ENCODE measurements at regions not wholly inside any gene's neighbourhood (a gene's known extent, or its start where the extent isn't known, plus 50 kb on each side); places are given as distances from the start of the nearest gene placed in this dataset.

DNA sequence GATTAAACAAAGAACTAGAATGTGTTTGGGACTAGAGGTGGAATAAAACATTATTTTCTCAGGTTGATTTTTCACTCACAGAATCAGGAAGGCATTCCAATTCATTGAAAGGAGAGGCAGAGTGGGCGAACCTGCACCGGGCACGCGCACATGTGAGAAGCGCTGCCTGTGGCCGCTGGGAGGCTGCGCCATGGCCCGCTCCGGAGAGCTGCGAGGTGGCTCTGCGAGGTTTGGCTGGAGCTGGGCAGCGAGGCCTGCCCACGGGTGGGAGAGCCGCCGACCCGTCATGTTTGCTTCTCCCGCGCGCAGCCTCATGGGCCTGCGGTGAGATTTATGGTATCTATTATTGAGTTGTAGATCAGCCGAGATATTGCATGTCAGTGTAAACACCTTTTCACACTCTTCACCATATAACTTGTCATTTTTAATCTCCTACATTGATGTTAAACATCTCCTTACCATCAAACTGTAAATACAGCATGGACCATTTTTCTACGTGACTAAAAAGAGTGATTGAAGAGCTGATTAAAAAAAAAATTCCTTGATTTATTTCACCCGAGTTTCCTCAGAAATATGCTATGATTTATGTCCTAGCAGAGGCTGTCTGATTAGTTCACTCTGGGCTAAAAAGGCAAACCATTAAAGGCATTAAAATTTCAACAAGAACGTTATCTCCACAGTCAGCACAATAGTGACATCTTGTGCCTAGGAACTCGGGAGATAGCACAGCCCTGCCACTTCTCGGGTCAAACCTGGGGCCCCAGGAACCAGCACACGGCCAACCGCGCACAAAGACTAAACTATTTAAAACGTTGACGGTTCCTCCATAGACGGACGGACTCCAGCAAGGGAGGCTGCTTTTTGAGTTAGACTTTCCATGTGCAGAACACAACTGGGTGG, 96.6 kb upstream of the RNF32 start:
- H3K27ac ChIP-seq (ENCODE audit: poor library complexity, severe bottlenecking) = no peak overlapping the region
- DNase-seq (ENCODE audit: low spot score) (no peak), ATAC-seq (ENCODE audit: low read depth) (no peak)
- H3K4me3 ChIP-seq (ENCODE audit: severe bottlenecking) = no peak overlapping the region
- no peak for TF ChIP-seq CTCF (IDR thresholded peaks at IDR 0.05; ENCODE audit: poor library complexity, severe bottlenecking)
- H3K9me3 ChIP-seq (ENCODE audit: severe bottlenecking) = no peaks in the 10 kb centered on the region
- no peaks in the 10 kb centered on the region for H3K27me3 ChIP-seq (ENCODE audit: insufficient read depth, poor library complexity, severe bottlenecking)
- H3K36me3 ChIP-seq (ENCODE audit: low read depth) = no peaks in the 10 kb centered on the region
- H3K4me1 ChIP-seq (ENCODE audit: insufficient read depth, poor library complexity, severe bottlenecking) = no peaks in the 10 kb centered on the region

- no peak for TF ChIP-seq CTCF (IDR thresholded peaks at IDR 0.05; ENCODE audit: poor library complexity, severe bottlenecking)
- no peak overlapping the region for H3K4me3 ChIP-seq (ENCODE audit: severe bottlenecking)
- no peaks in the 10 kb centered on the region for H3K9me3 ChIP-seq (ENCODE audit: severe bottlenecking)
- no peaks in the 10 kb centered on the region for H3K36me3 ChIP-seq (ENCODE audit: low read depth)
- H3K27ac ChIP-seq (ENCODE audit: poor library complexity, severe bottlenecking) = no peak overlapping the region
- no peaks in the 10 kb centered on the region for H3K4me1 ChIP-seq (ENCODE audit: insufficient read depth, poor library complexity, severe bottlenecking)
- DNase-seq (ENCODE audit: low spot score) (no peak), ATAC-seq (ENCODE audit: low read depth) (no peak)
- H3K27me3 ChIP-seq (ENCODE audit: insufficient read depth, poor library complexity, severe bottlenecking) = no peaks in the 10 kb centered on the region
Measured at GRCh38 chr7:156540619-156541165, 99.9 kb upstream of the RNF32 start.

- Histone ChIP-seq H3K27ac (ENCODE audit: poor library complexity, severe bottlenecking) (no peak overlapping the region), H3K4me3 (ENCODE audit: severe bottlenecking) (no peak overlapping the region), H3K9me3 (ENCODE audit: severe bottlenecking) (no peaks in the 10 kb centered on the region), H3K36me3 (ENCODE audit: low read depth) (no peaks in the 10 kb centered on the region), H3K4me1 (ENCODE audit: insufficient read depth, poor library complexity, severe bottlenecking) (no peaks in the 10 kb centered on the region), H3K27me3 (ENCODE audit: insufficient read depth, poor library complexity, severe bottlenecking) (no peaks in the 10 kb centered on the region)
- TF ChIP-seq CTCF (IDR thresholded peaks at IDR 0.05; ENCODE audit: poor library complexity, severe bottlenecking) = no peak
- ATAC-seq (ENCODE audit: low read depth) = no peak
- DNase-seq (ENCODE audit: low spot score) = no peak
Measured at GRCh38 chr7:156539999-156540398, 100.6 kb upstream of the RNF32 start.

GRCh38 chr7:156537006-156537405, 103.6 kb upstream of the RNF32 start:
- Histone ChIP-seq H3K36me3 (ENCODE audit: low read depth) (no peaks in the 10 kb centered on the region), H3K27ac (ENCODE audit: poor library complexity, severe bottlenecking) (no peak overlapping the region), H3K4me3 (ENCODE audit: severe bottlenecking) (no peak overlapping the region), H3K9me3 (ENCODE audit: severe bottlenecking) (no peaks in the 10 kb centered on the region), H3K27me3 (ENCODE audit: insufficient read depth, poor library complexity, severe bottlenecking) (no peaks in the 10 kb centered on the region), H3K4me1 (ENCODE audit: insufficient read depth, poor library complexity, severe bottlenecking) (no peaks in the 10 kb centered on the region)
- ATAC-seq (ENCODE audit: low read depth) (no peak), DNase-seq (ENCODE audit: low spot score) (no peak)
- no peak for TF ChIP-seq CTCF (IDR thresholded peaks at IDR 0.05; ENCODE audit: poor library complexity, severe bottlenecking)

GRCh38 chr7:156534925-156535324, 105.6 kb upstream of the RNF32 start:
- DNase-seq (ENCODE audit: low spot score) (no peak), ATAC-seq (ENCODE audit: low read depth) (no peak)
- Histone ChIP-seq H3K9me3 (ENCODE audit: severe bottlenecking) (no peaks in the 10 kb centered on the region), H3K4me1 (ENCODE audit: insufficient read depth, poor library complexity, severe bottlenecking) (no peaks in the 10 kb centered on the region), H3K27ac (ENCODE audit: poor library complexity, severe bottlenecking) (no peak overlapping the region), H3K4me3 (ENCODE audit: severe bottlenecking) (no peak overlapping the region), H3K27me3 (ENCODE audit: insufficient read depth, poor library complexity, severe bottlenecking) (no peaks in the 10 kb centered on the region), H3K36me3 (ENCODE audit: low read depth) (no peaks in the 10 kb centered on the region)
- no peak for TF ChIP-seq CTCF (IDR thresholded peaks at IDR 0.05; ENCODE audit: poor library complexity, severe bottlenecking)

Data from RWPE2 (cell line).